ENCODE measurements at regions not wholly inside any gene's neighbourhood (a gene's known extent, or its start where the extent isn't known, plus 50 kb on each side); places are given as distances from the start of the nearest gene placed in this dataset.

DNA sequence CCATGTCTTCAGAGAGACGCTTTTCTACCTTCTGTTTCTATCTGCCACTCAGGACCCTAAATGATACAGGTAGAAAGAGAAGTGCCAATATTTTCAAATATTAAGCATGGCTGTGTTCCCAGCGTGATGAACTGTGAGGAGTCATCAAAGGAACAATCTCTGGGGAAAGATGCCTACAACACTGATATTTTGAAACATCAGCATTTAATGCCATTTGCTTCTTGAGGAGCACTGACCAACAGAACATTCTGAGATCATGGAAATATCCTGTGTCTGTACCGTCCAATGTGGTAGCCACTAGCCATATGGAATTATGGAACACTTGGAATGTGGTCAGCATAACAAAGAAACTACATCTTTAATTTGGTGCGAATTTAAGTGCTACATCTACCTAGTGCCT lies 117.9 kb upstream of the COL6A5 start:
- H3K4me3 ChIP-seq (ENCODE audit: low read depth, low read length), result no peak overlapping the region
- no peak for DNase-seq (ENCODE audit: low read depth)
- TF ChIP-seq, protein P1, sequence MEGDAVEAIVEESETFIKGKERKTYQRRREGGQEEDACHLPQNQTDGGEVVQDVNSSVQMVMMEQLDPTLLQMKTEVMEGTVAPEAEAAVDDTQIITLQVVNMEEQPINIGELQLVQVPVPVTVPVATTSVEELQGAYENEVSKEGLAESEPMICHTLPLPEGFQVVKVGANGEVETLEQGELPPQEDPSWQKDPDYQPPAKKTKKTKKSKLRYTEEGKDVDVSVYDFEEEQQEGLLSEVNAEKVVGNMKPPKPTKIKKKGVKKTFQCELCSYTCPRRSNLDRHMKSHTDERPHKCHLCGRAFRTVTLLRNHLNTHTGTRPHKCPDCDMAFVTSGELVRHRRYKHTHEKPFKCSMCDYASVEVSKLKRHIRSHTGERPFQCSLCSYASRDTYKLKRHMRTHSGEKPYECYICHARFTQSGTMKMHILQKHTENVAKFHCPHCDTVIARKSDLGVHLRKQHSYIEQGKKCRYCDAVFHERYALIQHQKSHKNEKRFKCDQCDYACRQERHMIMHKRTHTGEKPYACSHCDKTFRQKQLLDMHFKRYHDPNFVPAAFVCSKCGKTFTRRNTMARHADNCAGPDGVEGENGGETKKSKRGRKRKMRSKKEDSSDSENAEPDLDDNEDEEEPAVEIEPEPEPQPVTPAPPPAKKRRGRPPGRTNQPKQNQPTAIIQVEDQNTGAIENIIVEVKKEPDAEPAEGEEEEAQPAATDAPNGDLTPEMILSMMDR (IDR thresholded peaks at IDR 0.05; ENCODE audit: control insufficient read depth, extremely low read depth, insufficient read depth), result no peak

DNA sequence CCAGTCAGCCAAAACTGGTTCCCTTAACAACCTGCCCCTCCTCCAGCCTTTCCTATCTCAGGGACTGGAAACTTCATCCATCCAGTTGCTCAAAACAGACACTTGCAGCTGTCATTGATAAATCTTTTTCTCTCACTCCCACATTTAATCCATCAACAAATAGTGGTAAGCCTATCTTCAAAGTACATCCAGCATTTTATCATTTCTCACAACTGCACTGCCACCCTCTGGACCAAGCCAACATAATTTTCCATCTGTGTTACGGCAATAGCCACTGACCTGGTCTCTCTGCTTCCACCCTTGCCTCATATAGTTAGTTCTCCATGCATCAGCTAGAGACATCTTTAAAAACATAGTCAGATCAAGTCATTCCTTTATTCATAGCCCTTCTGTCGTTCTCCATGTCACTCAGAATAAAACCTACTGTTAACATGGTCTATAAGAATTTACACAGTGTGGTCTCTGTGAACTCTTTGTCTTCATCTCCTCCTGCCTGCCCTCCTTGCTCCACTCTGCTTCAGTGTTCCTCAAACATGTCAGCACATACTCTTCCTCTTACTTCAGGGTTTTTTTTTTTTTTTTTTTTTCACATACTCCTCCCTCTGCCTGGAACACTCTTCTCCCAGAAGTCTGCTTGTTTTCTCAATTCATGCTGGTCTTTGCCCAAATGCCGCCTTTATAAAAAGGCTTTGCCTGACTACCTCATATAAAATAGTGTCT lies 102.5 kb upstream of the COL6A5 start:
- H3K4me3 ChIP-seq (ENCODE audit: low read depth, low read length), result no peak overlapping the region
- TF ChIP-seq, protein P1 (IDR thresholded peaks at IDR 0.05; ENCODE audit: control insufficient read depth, extremely low read depth, insufficient read depth), result peak; percentile 67
- DNase-seq (ENCODE audit: low read depth), result peak; percentile 8

DNA sequence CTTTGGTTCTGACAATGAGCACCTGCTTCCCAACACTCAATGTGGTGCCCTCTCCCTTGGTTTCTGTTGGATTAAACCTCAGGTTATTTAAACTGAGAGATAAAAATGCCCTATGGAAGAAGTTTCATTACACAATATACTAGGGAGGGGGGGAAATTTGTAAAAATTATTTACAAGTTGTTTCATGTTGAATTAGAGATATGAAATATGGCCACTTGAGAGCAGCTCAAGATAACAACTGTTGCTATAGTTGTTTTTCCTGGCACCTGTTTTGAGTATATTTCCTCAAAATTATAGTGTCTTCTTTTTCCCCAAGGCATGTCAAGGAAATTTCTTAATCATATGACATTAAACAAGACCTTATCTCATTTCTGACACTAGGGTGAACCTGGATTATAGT lies 101.7 kb upstream of the COL6A5 start:
- TF ChIP-seq, protein P1 (IDR thresholded peaks at IDR 0.05; ENCODE audit: control insufficient read depth, extremely low read depth, insufficient read depth), result no peak
- no peak overlapping the region for H3K4me3 ChIP-seq (ENCODE audit: low read depth, low read length)
- DNase-seq (ENCODE audit: low read depth), result no peak

DNA sequence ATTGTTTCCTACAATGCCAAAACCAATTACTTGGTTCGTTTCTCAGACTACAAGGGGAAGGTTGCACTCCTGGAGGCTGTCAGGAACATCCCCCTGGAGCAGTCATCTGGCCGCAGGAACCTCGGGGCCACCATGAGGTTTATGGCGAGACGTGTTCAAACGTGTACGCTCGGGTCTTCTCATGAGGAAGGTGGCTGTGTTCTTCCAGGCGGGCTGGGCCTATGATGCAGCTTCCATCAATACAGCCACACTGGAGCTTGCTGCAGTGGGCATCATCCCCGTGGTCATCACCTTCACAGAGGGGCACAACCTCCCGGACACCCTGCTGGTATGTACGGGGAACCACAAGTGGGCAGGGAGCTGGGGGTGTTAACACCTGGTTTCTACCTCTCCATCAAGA lies 94.5 kb upstream of the COL6A5 start:
- TF ChIP-seq, protein P1 (IDR thresholded peaks at IDR 0.05; ENCODE audit: control insufficient read depth, extremely low read depth, insufficient read depth), result no peak
- no peak overlapping the region for H3K4me3 ChIP-seq (ENCODE audit: low read depth, low read length)
- no peak for DNase-seq (ENCODE audit: low read depth)

DNA sequence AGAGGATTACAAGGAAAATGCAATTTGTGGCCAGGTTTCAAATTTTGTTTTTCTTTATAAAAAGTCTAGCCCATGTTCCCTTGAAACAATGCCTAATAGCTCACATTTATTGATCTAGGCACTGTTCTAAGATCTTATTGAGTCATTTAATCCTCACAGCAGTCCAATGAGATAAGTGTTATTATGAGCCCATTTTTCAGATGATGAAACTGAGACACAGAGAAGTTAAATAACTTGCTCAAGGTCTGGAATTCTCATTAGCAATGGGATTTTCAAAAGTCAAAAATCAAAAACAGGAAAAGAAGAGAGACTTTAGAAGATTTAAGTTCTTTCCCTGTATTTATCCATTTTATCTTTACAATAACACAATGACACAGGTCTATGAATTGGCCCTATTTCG lies 90.0 kb upstream of the COL6A5 start:
- no peak overlapping the region for H3K4me3 ChIP-seq (ENCODE audit: low read depth, low read length)
- no peak for DNase-seq (ENCODE audit: low read depth)
- TF ChIP-seq, protein P1 (IDR thresholded peaks at IDR 0.05; ENCODE audit: control insufficient read depth, extremely low read depth, insufficient read depth), result no peak

DNA sequence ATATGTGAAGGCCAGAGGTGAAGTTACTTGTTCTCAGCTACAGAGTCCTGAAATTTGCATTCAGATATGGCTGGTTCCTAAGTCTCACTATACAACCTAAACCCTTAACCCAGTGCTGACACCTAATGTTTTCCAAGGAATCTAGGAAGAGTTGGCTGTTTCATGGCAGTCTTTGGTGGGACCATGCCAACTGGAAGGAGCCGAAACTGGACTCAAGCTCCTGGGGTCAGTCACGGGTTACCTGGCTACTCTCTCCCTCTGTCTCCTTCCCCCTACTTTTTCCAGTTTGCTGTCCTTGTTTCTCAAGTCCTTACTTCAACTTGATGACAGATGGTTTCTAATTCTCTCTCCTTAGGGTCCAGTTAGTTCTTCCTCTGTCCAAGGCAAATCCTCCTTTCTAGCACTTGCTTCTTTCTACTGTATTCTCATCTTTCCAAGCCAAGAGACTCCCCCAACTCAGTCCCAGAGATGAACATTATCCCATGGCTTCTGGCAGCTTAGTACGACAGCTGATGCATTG lies 88.6 kb upstream of the COL6A5 start:
- no peak overlapping the region for H3K4me3 ChIP-seq (ENCODE audit: low read depth, low read length)
- TF ChIP-seq, protein P1 (IDR thresholded peaks at IDR 0.05; ENCODE audit: control insufficient read depth, extremely low read depth, insufficient read depth), result no peak
- no peak for DNase-seq (ENCODE audit: low read depth)

DNA sequence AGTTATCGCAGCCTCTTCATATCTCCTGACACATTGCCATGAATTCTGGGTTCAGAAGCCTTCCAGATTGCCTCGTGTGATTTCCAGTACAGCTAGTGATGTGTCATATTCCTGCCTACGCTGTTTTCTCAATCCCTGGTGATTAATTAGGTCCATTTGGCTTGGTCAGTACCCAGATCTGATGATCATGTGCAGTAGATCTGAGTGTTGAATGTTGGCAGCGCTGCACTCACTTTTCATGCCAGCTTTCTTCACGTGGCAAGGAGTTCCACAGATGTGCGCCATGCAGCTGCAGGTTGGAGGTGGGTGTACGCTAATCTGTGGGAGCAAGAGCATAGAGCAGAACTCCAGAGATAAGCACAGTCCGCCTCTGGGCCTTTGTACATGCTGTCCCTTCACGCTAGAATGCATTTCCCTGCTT lies 86.9 kb upstream of the COL6A5 start:
- TF ChIP-seq, protein P1 (IDR thresholded peaks at IDR 0.05; ENCODE audit: control insufficient read depth, extremely low read depth, insufficient read depth), result no peak

More for the DNA sequence above, 86.9 kb upstream of the COL6A5 start:
- DNase-seq (ENCODE audit: low read depth), result no peak
- H3K4me3 ChIP-seq (ENCODE audit: low read depth, low read length), result no peak overlapping the region
